Endothelial cell of umbilical vein (primary cell): ENCODE measurements at regions not wholly inside any gene's neighbourhood (a gene's known extent, or its start where the extent isn't known, plus 50 kb on each side); places are given as distances from the start of the nearest gene placed in this dataset.

Experiments
- CTCF ChIP-seq, 2 donors: IDR thresholded peaks; 1 replicate in 1 of 2; 2 replicates in 1 of 2; pipeline ENCODE4 v1.5.1; 2011; ENCODE audit warnings: low read length in 2 of 2, mild to moderate bottlenecking in 2 of 2, moderate library complexity in 2 of 2, control low read depth in 1 of 2, inconsistent platforms in 1 of 2, low read depth in 1 of 2; ENCODE audit not compliant: insufficient read depth in 1 of 2; ENCODE audit errors: extremely low read depth in 1 of 2
- EZH2 ChIP-seq: IDR thresholded peaks from 2 replicates; pipeline ENCODE4 v1.6.1; 2012; ENCODE audit warnings: borderline replicate concordance, low read depth, mild to moderate bottlenecking, moderate library complexity, low read length, inconsistent platforms; ENCODE audit not compliant: severe bottlenecking
- FOS ChIP-seq: IDR thresholded peaks from 2 replicates; pipeline ENCODE4 v1.6.1; 2011; ENCODE audit warnings: mild to moderate bottlenecking, low read length, moderate library complexity, borderline replicate concordance; ENCODE audit not compliant: insufficient read depth
- GATA2 ChIP-seq: IDR thresholded peaks from 2 replicates; pipeline ENCODE4 v1.7.0; 2011; ENCODE audit warnings: low read depth, mild to moderate bottlenecking, moderate library complexity, mixed read lengths, low read length; ENCODE audit not compliant: insufficient read length, insufficient read depth
- JUN ChIP-seq: IDR thresholded peaks from 2 replicates; pipeline ENCODE4 v1.6.1; 2011; ENCODE audit warnings: borderline replicate concordance, low read depth; ENCODE audit not compliant: insufficient read length, insufficient read depth
- MAX ChIP-seq: IDR thresholded peaks from 2 replicates; pipeline ENCODE4 v1.6.1; 2011; ENCODE audit not compliant: insufficient read depth, insufficient read length
- MYC ChIP-seq: IDR thresholded peaks from one replicate; pipeline ENCODE4 v1.6.1; 2011; ENCODE audit warnings: mild to moderate bottlenecking, low read depth, low read length
- POLR2A ChIP-seq: IDR thresholded peaks from 2 replicates; pipeline ENCODE4 v1.6.1; 2012; ENCODE audit warnings: low read depth, mild to moderate bottlenecking, control low read depth, low read length
- POLR2AphosphoS5 ChIP-seq: IDR thresholded peaks from 2 replicates; pipeline ENCODE4 v1.6.1; 2012; ENCODE audit warnings: low read depth, mild to moderate bottlenecking, control low read depth, low read length, moderate library complexity; ENCODE audit not compliant: insufficient read depth

GRCh38 chr1:201746156-201746555 lies 82.8 kb upstream of the IPO9 start:
- TF ChIP-seq POLR2A (no peak), CTCF (IDR thresholded peaks at IDR 0.05; ENCODE audit: extremely low read depth in 1 of 2, insufficient read depth in 1 of 2, low read depth in 1 of 2, low read length in 2 of 2) (no peak), EZH2 (no peak), FOS (no peak), GATA2 (no peak), MAX (no peak), JUN (no peak), POLR2AphosphoS5 (no peak), MYC (no peak)
